HG03354 (cell line): ENCODE measurements at regions not wholly inside any gene's neighbourhood (a gene's known extent, or its start where the extent isn't known, plus 50 kb on each side); places are given as distances from the start of the nearest gene placed in this dataset.
A peak's percentile ranks its signal among the peaks of the same experiment; 100 is the strongest.

ENCODE experiments used
- ATAC-seq: cut with Tn5 transposase; IDR thresholded peaks from one replicate; pipeline ENCODE4 v1.9.1; 2021; ENCODE audit warnings: mild to moderate bottlenecking; ENCODE audit not compliant: unreplicated experiment, poor library complexity, severe bottlenecking

- ATAC-seq, result no peak
Observed at GRCh38 chr4:108529984-108530905, 90.1 kb upstream of the RPL34 start.

GRCh38 chr4:108529102-108529501, 91.3 kb upstream of the RPL34 start:
- no peak for ATAC-seq

GRCh38 chr4:108527723-108528122, 92.7 kb upstream of the RPL34 start:
- ATAC-seq, result peak; percentile 70

DNA sequence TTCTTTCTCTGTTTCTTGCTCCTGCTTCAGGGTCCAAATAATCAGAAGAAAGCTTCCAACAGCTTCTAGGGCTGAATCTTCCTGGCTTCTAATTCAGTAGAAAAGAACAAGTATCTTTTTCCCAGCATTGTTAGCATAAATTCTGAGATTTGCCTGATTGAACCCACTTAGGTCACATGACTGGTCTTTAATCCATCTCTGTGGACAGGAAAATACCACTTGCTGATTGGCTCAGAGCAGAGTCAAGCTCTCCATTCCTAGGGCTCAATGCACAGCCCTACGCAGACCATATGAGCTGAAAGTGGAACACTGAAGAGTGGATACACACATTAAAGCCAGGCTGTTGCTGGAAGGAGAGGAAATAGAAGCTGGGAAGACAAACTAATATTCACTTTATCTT, 99.6 kb upstream of the RPL34 start:
- no peak for ATAC-seq

GRCh38 chr4:108519911-108520601, 100.3 kb upstream of the RPL34 start:
- ATAC-seq, result no peak

GRCh38 chr4:108519208-108519833, 101.1 kb upstream of the RPL34 start:
- no peak for ATAC-seq

DNA sequence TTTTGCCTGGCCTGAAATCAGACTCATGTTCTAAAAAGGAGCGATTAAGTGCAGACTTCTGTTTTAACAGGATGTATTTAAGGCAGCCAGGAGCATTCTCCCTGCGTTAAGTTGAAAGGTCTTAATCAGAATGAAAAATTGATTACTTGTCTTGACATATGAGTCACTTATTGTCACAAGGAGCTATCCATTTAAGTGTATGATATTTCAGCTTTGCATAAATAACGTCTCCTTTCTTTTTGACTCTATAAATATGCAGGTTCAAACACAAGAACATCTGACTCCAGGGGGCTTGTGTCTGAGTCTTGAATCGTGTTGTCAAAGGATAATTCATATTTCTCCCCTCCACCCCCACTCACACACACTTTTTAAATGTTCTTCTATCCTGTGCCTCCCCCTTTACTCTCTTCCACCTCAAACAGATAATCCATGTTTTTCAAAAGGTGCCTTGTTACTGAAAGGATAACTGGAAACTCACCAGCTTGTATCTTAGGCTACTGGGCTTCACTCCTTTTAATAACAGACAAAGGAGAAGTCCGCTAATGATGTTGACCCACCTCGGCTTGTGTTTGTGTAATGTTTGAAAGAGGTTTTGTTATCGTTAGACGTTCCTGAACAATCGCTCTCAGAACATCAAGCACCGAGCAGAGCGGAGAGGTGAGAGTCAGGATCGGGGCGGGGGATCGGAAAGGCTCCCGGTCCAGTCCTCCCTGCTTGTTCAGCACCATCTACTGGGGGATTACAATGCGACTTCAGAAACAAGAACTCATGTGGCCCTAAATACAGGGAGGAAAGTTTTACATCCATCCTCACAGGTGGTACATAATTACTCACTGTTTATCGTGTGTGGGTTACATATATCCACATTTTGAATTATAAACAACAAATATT, 107.5 kb upstream of the RPL34 start:
- ATAC-seq, result no peak

DNA sequence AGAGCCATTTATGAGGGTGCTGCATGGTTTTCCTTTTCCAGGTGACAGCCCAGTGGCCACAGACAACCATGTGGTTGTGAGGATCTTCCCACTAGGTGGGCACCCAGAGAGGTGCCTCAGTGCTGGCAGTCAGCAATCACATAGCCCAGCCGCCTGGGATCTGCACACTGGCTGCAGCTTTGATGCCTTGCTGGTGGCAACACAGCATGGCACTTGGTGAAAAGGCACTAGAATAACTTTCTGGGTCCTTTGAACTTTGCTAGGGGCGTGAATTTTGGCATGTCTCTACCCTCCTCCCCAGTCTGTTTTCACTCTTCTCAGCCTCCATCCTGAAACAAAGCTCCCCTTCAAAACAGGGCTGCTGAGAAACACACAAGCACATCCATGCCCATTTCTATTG, 108.8 kb upstream of the RPL34 start:
- no peak for ATAC-seq

GRCh38 chr4:108502356-108502755, 118.0 kb upstream of the RPL34 start:
- ATAC-seq, result no peak

GRCh38 chr4:108498925-108499324, 121.5 kb upstream of the RPL34 start:
- no peak for ATAC-seq

DNA sequence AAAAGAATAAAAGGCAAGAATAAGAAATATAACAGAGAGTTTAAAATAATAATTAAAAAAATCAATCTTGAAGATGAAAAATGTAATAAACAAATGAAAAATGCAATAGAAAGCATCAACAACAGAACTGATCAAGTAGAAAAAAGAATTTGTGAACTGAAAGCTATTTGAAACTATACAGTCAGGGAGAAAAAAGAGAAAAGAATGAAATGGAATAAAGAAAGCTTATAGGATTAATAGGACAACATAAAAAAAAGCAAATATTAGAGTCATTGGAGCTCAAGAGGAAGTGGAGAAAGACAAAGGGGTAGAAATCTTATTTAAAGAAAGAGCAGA, 126.8 kb upstream of the RPL34 start:
- no peak for ATAC-seq

- no peak for ATAC-seq
Observed at GRCh38 chr4:108492816-108493595, 127.4 kb upstream of the RPL34 start.

GRCh38 chr4:108488865-108489264, 131.5 kb upstream of the RPL34 start:
- no peak for ATAC-seq

- no peak for ATAC-seq
Observed at GRCh38 chr4:108486046-108486445, 134.3 kb upstream of the RPL34 start.

DNA sequence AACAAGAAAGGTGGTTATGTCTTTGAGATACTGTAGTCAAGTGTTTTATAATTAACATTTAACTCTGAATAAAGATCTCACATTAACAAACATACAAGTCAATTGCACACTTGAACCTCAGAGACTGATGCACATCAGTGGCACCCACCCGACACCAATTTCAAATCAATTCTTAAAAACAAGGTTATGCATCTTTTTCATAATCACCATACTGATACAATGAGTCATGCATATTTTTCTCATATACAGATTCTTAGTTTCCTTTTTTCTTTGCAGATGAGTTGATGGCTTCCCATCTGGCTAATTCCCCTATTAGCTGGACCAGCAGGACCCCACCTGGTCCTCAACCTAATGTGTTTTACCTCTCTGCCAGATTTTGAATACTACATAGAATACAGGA, 136.2 kb upstream of the RPL34 start:
- ATAC-seq, result no peak

- no peak for ATAC-seq
Observed at GRCh38 chr4:108483650-108484049, 136.7 kb upstream of the RPL34 start.

DNA sequence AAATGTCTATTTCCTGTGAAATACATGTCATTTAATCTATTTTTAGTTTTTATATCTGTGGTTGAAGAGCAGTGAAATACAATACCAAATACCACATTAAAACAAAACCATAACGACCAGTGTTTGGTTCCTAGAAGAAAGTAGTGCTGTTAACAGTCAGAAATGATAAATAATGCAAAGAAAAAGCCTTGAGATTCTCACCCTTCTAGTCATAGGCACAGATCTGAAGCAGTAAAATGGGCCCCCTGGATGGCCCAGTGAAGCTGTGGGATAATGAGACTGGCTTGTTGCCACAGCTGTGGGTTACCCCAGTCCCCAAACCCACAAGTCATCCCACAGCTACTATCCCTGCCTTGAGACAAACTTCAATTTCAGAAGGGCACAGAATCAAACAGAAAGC, 137.3 kb upstream of the RPL34 start:
- ATAC-seq, result no peak

DNA sequence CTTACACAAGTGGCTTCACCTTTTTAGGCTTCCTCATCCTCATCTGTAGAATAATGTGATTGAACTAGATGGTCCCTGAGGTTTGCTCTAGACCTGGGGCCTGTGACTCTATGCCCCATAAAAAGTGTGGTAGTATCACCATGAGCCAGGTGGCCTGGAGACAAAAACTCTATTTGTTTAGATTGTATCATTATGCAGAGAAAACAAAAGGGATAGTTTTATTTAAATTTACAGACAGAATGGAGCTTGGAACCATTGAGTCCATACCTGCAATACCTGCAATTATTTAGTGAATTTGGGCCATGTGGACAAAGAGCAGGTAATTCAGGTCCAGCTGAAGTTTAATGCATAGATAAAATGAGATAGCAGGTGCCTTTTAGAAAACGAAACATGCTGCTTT, 139.5 kb upstream of the RPL34 start:
- ATAC-seq, result no peak

DNA sequence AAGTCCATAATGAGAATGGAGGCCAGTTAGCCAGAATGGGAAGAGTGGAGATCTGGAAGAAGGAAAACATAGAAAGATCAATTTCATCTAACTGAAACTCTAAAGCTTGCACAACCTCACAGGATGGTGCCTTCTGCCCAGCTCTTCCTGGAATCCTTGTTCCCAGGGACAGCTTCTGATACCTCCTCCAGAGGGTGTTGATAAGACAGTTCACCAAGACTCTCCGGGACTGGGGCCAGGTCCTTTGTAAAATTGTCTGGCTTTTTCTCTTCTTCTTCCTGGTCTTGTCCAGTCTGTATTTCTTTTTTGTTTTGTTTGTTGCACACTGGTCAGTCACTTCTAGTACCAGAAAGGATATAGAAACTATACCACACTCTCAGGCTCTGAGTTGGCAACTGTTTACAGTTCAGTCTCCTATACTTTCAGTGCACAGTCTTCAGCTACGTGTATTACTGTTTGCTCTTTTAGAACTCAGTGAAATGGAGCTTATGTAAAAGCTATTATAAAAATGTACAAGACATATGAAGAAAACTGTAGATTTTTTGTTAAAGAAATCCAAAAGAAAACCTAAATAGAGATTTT, 142.8 kb upstream of the RPL34 start:
- ATAC-seq, result peak; percentile 49
